Endothelial cell of umbilical vein (primary cell): ENCODE measurements at regions not wholly inside any gene's neighbourhood (a gene's known extent, or its start where the extent isn't known, plus 50 kb on each side); places are given as distances from the start of the nearest gene placed in this dataset.

Experiments
- BruUV-seq: library from RNA; stranded (reverse); fragments of 400-500 nt; replicated peaks from 2 replicates; lab custom pipeline; 2021; lab: Mats Ljungman, UMichigan
- CTCF ChIA-PET: fragments of 300-600, 350-600 bp; sonication (Branson Sonifier 250); formaldehyde crosslinking; loops from one replicate; lab custom pipeline; 2021; ENCODE audit warnings: antibody characterized with exemption, inconsistent platforms; lab: Charles Lee
- POLR2A ChIA-PET: fragments of 300-600, 350-600 bp; sonication (Branson Sonifier 250); formaldehyde crosslinking; loops from one replicate; lab custom pipeline; 2021; ENCODE audit warnings: antibody characterized with exemption, inconsistent platforms; lab: Charles Lee
- DNase-seq: peaks from one replicate; pipeline ENCODE4 v3.0.0-alpha.2; 2011; ENCODE audit warnings: low read depth, low spot score
- FAIRE-seq: peaks from 2 replicates; lab custom pipeline; 2011; peaks lifted over from hg19 to GRCh38; lab: Jason Lieb, UNC
- H2AFZ ChIP-seq: 2 replicates; pipeline ENCODE4 v1.6.0; 2012; ENCODE audit warnings: low read depth, low read length, control low read depth, inconsistent platforms
- H3K27ac ChIP-seq: 2 replicates; pipeline ENCODE4 v1.5.1; 2011; ENCODE audit warnings: low read depth, mild to moderate bottlenecking, control low read depth, low read length, moderate library complexity; ENCODE audit not compliant: insufficient read depth
- H3K27me3 ChIP-seq, 2 experiments: 2 replicates each; pipeline versions ENCODE4 v1.6.0 to v1.6.1; 2011; ENCODE audit warnings: low read length in 2 of 2, mixed read lengths in 1 of 2; ENCODE audit not compliant: control insufficient read depth in 2 of 2, insufficient read depth in 2 of 2
- H3K36me3 ChIP-seq, 2 experiments: 2 replicates in 1 of 2; 3 replicates in 1 of 2; pipeline ENCODE4 v1.5.1; 2011; ENCODE audit warnings: low read length in 2 of 2, mild to moderate bottlenecking in 1 of 2, moderate library complexity in 1 of 2; ENCODE audit not compliant: control insufficient read depth in 2 of 2, insufficient read depth in 2 of 2; ENCODE audit errors: extremely low read depth in 1 of 2
- H3K4me1 ChIP-seq: 3 replicates; pipeline ENCODE4 v1.5.1; 2011; ENCODE audit warnings: mild to moderate bottlenecking, low read length; ENCODE audit not compliant: control insufficient read depth, insufficient read depth; ENCODE audit errors: extremely low read depth
- H3K4me2 ChIP-seq: 2 replicates; pipeline ENCODE4 v1.6.1; 2011; ENCODE audit warnings: low read length, control low read depth, mixed read lengths; ENCODE audit not compliant: insufficient read depth
- H3K4me3 ChIP-seq, 3 experiments: fragments of 200-600 bp in 1 of 3; sonication (generic), shearing (Covaris generic) in 1 of 3; replicated peaks in 1 of 3; 2 replicates each; pipeline ENCODE4 v1.5.1; 2011 to 2016; ENCODE audit warnings: control low read depth in 3 of 3, low read length in 3 of 3, mild to moderate bottlenecking in 2 of 3, inconsistent platforms in 1 of 3, low read depth in 1 of 3, moderate library complexity in 1 of 3; ENCODE audit not compliant: insufficient read depth in 1 of 3
- H3K79me2 ChIP-seq: 2 replicates; pipeline ENCODE4 v1.6.0; 2012; ENCODE audit warnings: low read length, inconsistent platforms; ENCODE audit not compliant: control insufficient read depth, insufficient read depth
- H3K9ac ChIP-seq: replicated peaks from 2 replicates; pipeline ENCODE3; 2011; ENCODE audit warnings: low read length, control low read depth; ENCODE audit not compliant: insufficient read depth; ENCODE audit errors: extremely low read depth
- H3K9me1 ChIP-seq: replicated peaks from 3 replicates; pipeline ENCODE4 v1.6.0; 2011; ENCODE audit warnings: mild to moderate bottlenecking, low read length; ENCODE audit not compliant: control insufficient read depth, insufficient read depth; ENCODE audit errors: extremely low read depth
- H3K9me3 ChIP-seq: replicated peaks from 2 replicates; pipeline ENCODE4 v1.5.1; 2012; ENCODE audit warnings: low read length, inconsistent platforms; ENCODE audit not compliant: control insufficient read depth, insufficient read depth
- H4K20me1 ChIP-seq: replicated peaks from 2 replicates; pipeline ENCODE3; 2011; ENCODE audit warnings: mild to moderate bottlenecking, low read length; ENCODE audit not compliant: control insufficient read depth, insufficient read depth; ENCODE audit errors: extremely low read depth
- CTCF ChIP-seq, 2 donors: IDR thresholded peaks; 1 replicate in 1 of 2; 2 replicates in 1 of 2; pipeline ENCODE4 v1.5.1; 2011; ENCODE audit warnings: low read length in 2 of 2, mild to moderate bottlenecking in 2 of 2, moderate library complexity in 2 of 2, control low read depth in 1 of 2, inconsistent platforms in 1 of 2, low read depth in 1 of 2; ENCODE audit not compliant: insufficient read depth in 1 of 2; ENCODE audit errors: extremely low read depth in 1 of 2
- EZH2 ChIP-seq: IDR thresholded peaks from 2 replicates; pipeline ENCODE4 v1.6.1; 2012; ENCODE audit warnings: borderline replicate concordance, low read depth, mild to moderate bottlenecking, moderate library complexity, low read length, inconsistent platforms; ENCODE audit not compliant: severe bottlenecking
- FOS ChIP-seq: IDR thresholded peaks from 2 replicates; pipeline ENCODE4 v1.6.1; 2011; ENCODE audit warnings: mild to moderate bottlenecking, low read length, moderate library complexity, borderline replicate concordance; ENCODE audit not compliant: insufficient read depth
- GATA2 ChIP-seq: IDR thresholded peaks from 2 replicates; pipeline ENCODE4 v1.7.0; 2011; ENCODE audit warnings: low read depth, mild to moderate bottlenecking, moderate library complexity, mixed read lengths, low read length; ENCODE audit not compliant: insufficient read length, insufficient read depth
- JUN ChIP-seq: IDR thresholded peaks from 2 replicates; pipeline ENCODE4 v1.6.1; 2011; ENCODE audit warnings: borderline replicate concordance, low read depth; ENCODE audit not compliant: insufficient read length, insufficient read depth
- MAX ChIP-seq: IDR thresholded peaks from 2 replicates; pipeline ENCODE4 v1.6.1; 2011; ENCODE audit not compliant: insufficient read depth, insufficient read length
- MYC ChIP-seq: IDR thresholded peaks from one replicate; pipeline ENCODE4 v1.6.1; 2011; ENCODE audit warnings: mild to moderate bottlenecking, low read depth, low read length
- POLR2A ChIP-seq: IDR thresholded peaks from 2 replicates; pipeline ENCODE4 v1.6.1; 2012; ENCODE audit warnings: low read depth, mild to moderate bottlenecking, control low read depth, low read length
- POLR2AphosphoS5 ChIP-seq: IDR thresholded peaks from 2 replicates; pipeline ENCODE4 v1.6.1; 2012; ENCODE audit warnings: low read depth, mild to moderate bottlenecking, control low read depth, low read length, moderate library complexity; ENCODE audit not compliant: insufficient read depth
- dilution Hi-C: fragments of 300-500 bp; cut with MboI; formaldehyde crosslinking; loops from one replicate; pipeline ENCODE4 v1.15.0; 2019; ENCODE audit warnings: low sequenced_read_pairs; ENCODE audit not compliant: extremely low pct_ligation_motif_present
- intact Hi-C: fragments of 100-400 bp; cut with micrococcal nuclease; formaldehyde crosslinking; loops from one replicate; pipeline ENCODE4 v1.10.0; 2022

- ChIA-PET POLR2A (no interaction called here), CTCF (no interaction called here)
- dilution Hi-C loops (no loop called here), intact Hi-C loops (no loop called here)
- Histone ChIP-seq H3K4me1 (no peaks in the 10 kb centered on the region), H3K27ac (no peak overlapping the region), H3K4me2 (no peak overlapping the region), H3K4me3 (no peak overlapping the region), H3K9ac (no peak overlapping the region), H3K79me2 (no peaks in the 10 kb centered on the region), H2AFZ (no peak overlapping the region), H3K27me3 (no peaks in the 10 kb centered on the region), H3K9me3 (peaks cover 2% of the 10 kb centered on the region), H3K9me1 (no peaks in the 10 kb centered on the region), H3K36me3 (no peaks in the 10 kb centered on the region), H4K20me1 (no peaks in the 10 kb centered on the region)
- DNase-seq (no peak), FAIRE-seq (no peak)
- TF ChIP-seq POLR2A (no peak), POLR2AphosphoS5 (no peak), EZH2 (no peak), FOS (no peak), MAX (no peak), GATA2 (no peak), MYC (no peak), CTCF (IDR thresholded peaks at IDR 0.05; ENCODE audit: extremely low read depth in 1 of 2, insufficient read depth in 1 of 2, low read depth in 1 of 2, low read length in 2 of 2) (no peak), JUN (no peak)
- BruUV-seq = no TSS peak
Observed at GRCh38 chr1:4962836-4963235, 308.4 kb downstream of the AJAP1 start.
